Endodermal cell (in vitro differentiated cells): ENCODE measurements at regions not wholly inside any gene's neighbourhood (a gene's known extent, or its start where the extent isn't known, plus 50 kb on each side); places are given as distances from the start of the nearest gene placed in this dataset.
"Not testable (repeated sequence)": the region's sequence is repeated elsewhere in the genome, so short reads cannot be mapped to it uniquely, and the experiment has no call there.

Experiments
- DNase-seq: peaks from one replicate; pipeline ENCODE4 v3.0.0-alpha.2; 2017
- H3K27ac ChIP-seq: 2 replicates; pipeline ENCODE4 v1.5.1; 2013; ENCODE audit warnings: mild to moderate bottlenecking, low read depth, low read length, moderate library complexity
- H3K27me3 ChIP-seq: 2 replicates; pipeline ENCODE4 v1.6.1; 2013; ENCODE audit warnings: mild to moderate bottlenecking, low read length, moderate library complexity; ENCODE audit not compliant: insufficient read depth, control insufficient read depth, poor library complexity, severe bottlenecking
- H3K36me3 ChIP-seq: 2 replicates; pipeline ENCODE4 v1.7.0; 2013; ENCODE audit warnings: mild to moderate bottlenecking, low read length, moderate library complexity; ENCODE audit not compliant: control insufficient read depth, insufficient read depth
- H3K4me1 ChIP-seq: one replicate; pipeline ENCODE4 v1.7.0; 2013; ENCODE audit warnings: low read length; ENCODE audit not compliant: control insufficient read depth, insufficient read depth
- H3K4me3 ChIP-seq: 2 replicates; pipeline ENCODE4 v1.5.1; 2013; ENCODE audit warnings: mild to moderate bottlenecking, low read length, moderate library complexity
- H3K9ac ChIP-seq: 2 replicates; pipeline ENCODE4 v1.6.1; 2013; ENCODE audit warnings: mild to moderate bottlenecking, low read length, moderate library complexity; ENCODE audit not compliant: poor library complexity, severe bottlenecking; ENCODE audit errors: extremely low read depth
- H3K9me3 ChIP-seq: 2 replicates; pipeline ENCODE4 v1.6.1; 2013; ENCODE audit warnings: mild to moderate bottlenecking, low read length, moderate library complexity; ENCODE audit not compliant: control insufficient read depth
- H3K27ac Mint-ChIP-seq: 2 replicates; pipeline ENCODE4 v1.8.0; 2020; ENCODE audit warnings: mixed read lengths
- H3K27me3 Mint-ChIP-seq: 2 replicates; pipeline ENCODE4 v1.8.0; 2021; ENCODE audit warnings: mild to moderate bottlenecking, mixed read lengths; ENCODE audit not compliant: insufficient read depth
- H3K36me3 Mint-ChIP-seq: 2 replicates; pipeline ENCODE4 v1.8.0; 2020; ENCODE audit warnings: low read depth, mixed read lengths
- H3K4me1 Mint-ChIP-seq: 2 replicates; pipeline ENCODE4 v1.8.0; 2020; ENCODE audit warnings: mixed read lengths
- H3K4me3 Mint-ChIP-seq: 2 replicates; pipeline ENCODE4 v1.8.0; 2020; ENCODE audit warnings: mild to moderate bottlenecking, moderate library complexity, mixed read lengths
- H3K9me3 Mint-ChIP-seq: 2 replicates; pipeline ENCODE4 v1.8.0; 2020; ENCODE audit warnings: mild to moderate bottlenecking, mixed read lengths
- WGBS, 2 experiments: methylation state at CpG; one replicate each; pipeline versions ENCODE4 v1.1.5 to v1.1.7; 2013; ENCODE audit warnings: missing lambda C conversion rate in 2 of 2, mixed read lengths in 1 of 2; ENCODE audit not compliant: insufficient coverage in 1 of 2, insufficient read length in 1 of 2; 5-methylcytosine and 5-hydroxymethylcytosine counted together

GRCh38 chr2:97315358-97315757 lies 202.4 kb downstream of the ANKRD36 start:
- DNase-seq, H3K9me3 Mint-ChIP-seq, H3K27ac Mint-ChIP-seq, H3K27me3 Mint-ChIP-seq, H3K36me3 Mint-ChIP-seq, H3K9me3 ChIP-seq, H3K4me3 ChIP-seq, H3K27me3 ChIP-seq, H3K4me1 ChIP-seq, H3K9ac ChIP-seq, H3K36me3 ChIP-seq, H3K4me3 Mint-ChIP-seq, H3K4me1 Mint-ChIP-seq, H3K27ac ChIP-seq: not testable (repeated sequence)
- WGBS, 2 experiments = 100% methylated on average over 1 of the region's 4 CpGs; no CpG with 5 or more reads in 1 of the 2 experiments

GRCh38 chr2:97312426-97312825 lies 199.5 kb downstream of the ANKRD36 start:
- not testable (repeated sequence) for H3K9me3 ChIP-seq, H3K27ac ChIP-seq, H3K27me3 Mint-ChIP-seq, H3K4me3 ChIP-seq, H3K9me3 Mint-ChIP-seq, H3K27ac Mint-ChIP-seq, DNase-seq, H3K4me1 ChIP-seq, H3K4me3 Mint-ChIP-seq, H3K36me3 ChIP-seq, H3K9ac ChIP-seq, H3K4me1 Mint-ChIP-seq, H3K27me3 ChIP-seq, H3K36me3 Mint-ChIP-seq
- WGBS, 2 experiments = no CpG with 5 or more reads among the region's 3 CpGs

GRCh38 chr2:97305426-97305825 lies 192.5 kb downstream of the ANKRD36 start:
- H3K27ac ChIP-seq, H3K4me3 ChIP-seq, H3K4me1 ChIP-seq, H3K27ac Mint-ChIP-seq, H3K9ac ChIP-seq, H3K9me3 Mint-ChIP-seq, H3K36me3 Mint-ChIP-seq, DNase-seq, H3K27me3 Mint-ChIP-seq, H3K4me3 Mint-ChIP-seq, H3K4me1 Mint-ChIP-seq, H3K36me3 ChIP-seq, H3K27me3 ChIP-seq, H3K9me3 ChIP-seq: not testable (repeated sequence)
- WGBS, 2 experiments = no CpG with 5 or more reads among the region's 5 CpGs

- H3K36me3 ChIP-seq, H3K4me1 Mint-ChIP-seq, H3K27ac Mint-ChIP-seq, DNase-seq, H3K4me3 ChIP-seq, H3K9me3 Mint-ChIP-seq, H3K9me3 ChIP-seq, H3K27me3 Mint-ChIP-seq, H3K4me1 ChIP-seq, H3K36me3 Mint-ChIP-seq, H3K27ac ChIP-seq, H3K4me3 Mint-ChIP-seq, H3K9ac ChIP-seq, H3K27me3 ChIP-seq: not testable (repeated sequence)
- WGBS, 2 experiments = no CpG with 5 or more reads among the region's 8 CpGs
Measured at GRCh38 chr2:97302881-97303280, 189.9 kb downstream of the ANKRD36 start.

DNA sequence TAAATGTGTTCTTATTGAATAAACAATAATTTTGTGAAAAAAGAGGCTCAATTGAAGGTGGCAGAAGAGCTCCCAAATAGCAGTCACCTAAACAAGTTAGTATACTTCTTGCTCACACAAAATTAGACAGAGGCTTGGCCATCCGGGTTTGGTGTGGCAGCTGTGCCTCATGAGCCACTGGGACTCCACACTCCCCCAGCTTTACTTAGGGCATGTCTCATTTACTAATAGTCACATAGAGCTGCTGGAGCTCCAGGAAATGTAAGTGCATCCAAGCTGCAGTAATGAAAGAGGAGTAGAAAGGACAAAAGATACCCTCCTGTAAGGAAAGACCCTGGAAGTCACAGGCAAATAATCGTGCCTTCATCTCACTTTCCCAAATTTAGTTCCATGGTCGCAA lies 188.8 kb downstream of the ANKRD36 start:
- H3K4me3 ChIP-seq, H3K36me3 Mint-ChIP-seq, DNase-seq, H3K27me3 Mint-ChIP-seq, H3K4me1 ChIP-seq, H3K9me3 Mint-ChIP-seq, H3K27me3 ChIP-seq, H3K9me3 ChIP-seq, H3K4me1 Mint-ChIP-seq, H3K4me3 Mint-ChIP-seq, H3K27ac ChIP-seq, H3K36me3 ChIP-seq, H3K27ac Mint-ChIP-seq, H3K9ac ChIP-seq: not testable (repeated sequence)
- WGBS, 2 experiments = no CpG with 5 or more reads among the region's 3 CpGs
